Left ventricle myocardium superior (tissue), 1 donor: ENCODE measurements at regions not wholly inside any gene's neighbourhood (a gene's known extent, or its start where the extent isn't known, plus 50 kb on each side); places are given as distances from the start of the nearest gene placed in this dataset.
"Not testable (repeated sequence)": the region's sequence is repeated elsewhere in the genome, so short reads cannot be mapped to it uniquely, and the experiment has no call there.

Experiments
- ATAC-seq: fragments of 200-7000 bp; cut with Tn5 transposase; one replicate; pipeline ENCODE4 v1.9.1; 2020; ENCODE audit warnings: mild to moderate bottlenecking, moderate library complexity
- DNase-seq: peaks from one replicate; pipeline ENCODE4 v3.0.0-alpha.2; 2020
- intact Hi-C: fragments of 100-400 bp; cut with micrococcal nuclease; formaldehyde crosslinking; loops from one replicate; pipeline ENCODE4 v1.11.0; 2022
- donor health status: DM: no; HTN: yes; CAD: no; lungs with severe emphysema.

GRCh38 chrX:40422021-40422420 is 158.7 kb upstream of the ATP6AP2 start:
- DNase-seq (no peak), ATAC-seq (no peak)
- intact Hi-C loops = no loop called here

GRCh38 chrX:40420899-40421729 is 159.7 kb upstream of the ATP6AP2 start:
- intact Hi-C loops = no loop called here
- peak; percentile 87 for ATAC-seq
- DNase-seq = peak; percentile 56

- ATAC-seq (no peak), DNase-seq (no peak)
- intact Hi-C loops = no loop called here
These were observed 162.0 kb upstream of the ATP6AP2 start for GRCh38 chrX:40418813-40419195.

GRCh38 chrX:40418146-40418812 is 162.5 kb upstream of the ATP6AP2 start:
- ATAC-seq (no peak), DNase-seq (no peak)
- intact Hi-C loops = no loop called here

GRCh38 chrX:40415675-40416074 is 165.1 kb upstream of the ATP6AP2 start:
- no peak for ATAC-seq
- intact Hi-C loops = no loop called here
- no peak for DNase-seq

GRCh38 chrX:40414335-40414734 is 166.4 kb upstream of the ATP6AP2 start:
- DNase-seq (no peak), ATAC-seq (no peak)
- intact Hi-C loops = no loop called here

GRCh38 chrX:40411340-40412111 is 169.2 kb upstream of the ATP6AP2 start:
- no peak for DNase-seq
- no peak for ATAC-seq
- intact Hi-C loops = no loop called here

- intact Hi-C loops = no loop called here
- no peak for ATAC-seq
- DNase-seq = no peak
These were observed 169.9 kb upstream of the ATP6AP2 start for GRCh38 chrX:40410859-40411258.

- DNase-seq (no peak), ATAC-seq (peak; percentile 24)
- intact Hi-C loops = no loop called here
These were observed 174.4 kb upstream of the ATP6AP2 start for GRCh38 chrX:40406330-40406859.

GRCh38 chrX:40405399-40405798 is 175.4 kb upstream of the ATP6AP2 start:
- ATAC-seq = no peak
- no peak for DNase-seq
- intact Hi-C loops = no loop called here

- ATAC-seq = no peak
- DNase-seq = no peak
- intact Hi-C loops = no loop called here
These were observed 177.0 kb upstream of the ATP6AP2 start for GRCh38 chrX:40403757-40404156.

- ATAC-seq = peak; percentile 68
- intact Hi-C loops = no loop called here
- no peak for DNase-seq
These were observed 177.8 kb upstream of the ATP6AP2 start for GRCh38 chrX:40402831-40403533.

GRCh38 chrX:40395102-40395501 is 185.7 kb upstream of the ATP6AP2 start:
- DNase-seq = no peak
- intact Hi-C loops = no loop called here
- no peak for ATAC-seq

GRCh38 chrX:40394302-40394701 is 186.5 kb upstream of the ATP6AP2 start:
- intact Hi-C loops = no loop called here
- ATAC-seq (no peak), DNase-seq (no peak)

GRCh38 chrX:40392599-40392998 is 188.2 kb upstream of the ATP6AP2 start:
- DNase-seq (peak; percentile 42), ATAC-seq (peak; percentile 55)
- intact Hi-C loops = no loop called here

GRCh38 chrX:40391662-40392061 is 189.1 kb upstream of the ATP6AP2 start:
- DNase-seq (no peak), ATAC-seq (no peak)
- intact Hi-C loops = no loop called here

GRCh38 chrX:40389555-40389954 is 191.2 kb upstream of the ATP6AP2 start:
- ATAC-seq (no peak), DNase-seq (no peak)
- intact Hi-C loops = no loop called here

- intact Hi-C loops = no loop called here
- no peak for DNase-seq
- ATAC-seq = no peak
These were observed 192.3 kb upstream of the ATP6AP2 start for GRCh38 chrX:40388441-40388840.

- ATAC-seq = peak; percentile 82
- DNase-seq, intact Hi-C loops: not testable (repeated sequence)
These were observed 192.9 kb upstream of the ATP6AP2 start for GRCh38 chrX:40387869-40388268.
